Panc1 (cell line): ENCODE measurements at regions not wholly inside any gene's neighbourhood (a gene's known extent, or its start where the extent isn't known, plus 50 kb on each side); places are given as distances from the start of the nearest gene placed in this dataset.

ENCODE experiments used
- CTCF ChIP-seq: fragments of 450-650 bp; IDR thresholded peaks from 2 replicates; pipeline ENCODE4 v1.5.1; 2017; ENCODE audit warnings: mild to moderate bottlenecking
- POLR2AphosphoS5 ChIP-seq: IDR thresholded peaks from 2 replicates; pipeline ENCODE4 v1.6.1; 2012; ENCODE audit warnings: mild to moderate bottlenecking, low read depth, low read length, moderate library complexity

GRCh38 chr17:27088767-27089078, 205.2 kb upstream of the WSB1 start:
- TF ChIP-seq POLR2AphosphoS5 (no peak), CTCF (no peak)
